CD8-positive, alpha-beta memory T cell (primary cell): ENCODE measurements at regions not wholly inside any gene's neighbourhood (a gene's known extent, or its start where the extent isn't known, plus 50 kb on each side); places are given as distances from the start of the nearest gene placed in this dataset.
"Not testable (repeated sequence)": the region's sequence is repeated elsewhere in the genome, so short reads cannot be mapped to it uniquely, and the experiment has no call there.

Experiments used
- CTCF ChIA-PET: fragments of 350-600 bp; sonication (Branson Sonifier 250); formaldehyde crosslinking; loops from one replicate; lab custom pipeline; 2021; ENCODE audit warnings: antibody characterized with exemption; lab: Charles Lee
- POLR2A ChIA-PET: fragments of 350-600 bp; sonication (Branson Sonifier 250); formaldehyde crosslinking; loops from one replicate; lab custom pipeline; 2021; ENCODE audit warnings: antibody characterized with exemption; lab: Charles Lee
- DNase-seq, 5 donors: peaks; one replicate each; pipeline versions ENCODE4 v3.0.0 to v3.0.0-alpha.2; 2020 to 2022; ENCODE audit warnings: mixed read lengths in 1 of 5
- H3K27ac ChIP-seq: one replicate; pipeline ENCODE4 v1.7.0; 2013; ENCODE audit warnings: low read depth, mild to moderate bottlenecking, low read length, moderate library complexity
- H3K27me3 ChIP-seq: 2 replicates; pipeline ENCODE4 v1.7.0; 2013; ENCODE audit warnings: low read length, mild to moderate bottlenecking; ENCODE audit not compliant: insufficient read depth, poor library complexity, severe bottlenecking
- H3K36me3 ChIP-seq: 2 replicates; pipeline ENCODE4 v1.7.0; 2013; ENCODE audit warnings: mild to moderate bottlenecking, low read length, moderate library complexity; ENCODE audit not compliant: insufficient read depth
- H3K4me1 ChIP-seq: 2 replicates; pipeline ENCODE4 v1.7.0; 2013; ENCODE audit warnings: mild to moderate bottlenecking, low read length, moderate library complexity; ENCODE audit not compliant: insufficient read depth
- H3K4me3 ChIP-seq: 2 replicates; pipeline ENCODE4 v1.7.0; 2013; ENCODE audit warnings: mild to moderate bottlenecking, low read length
- H3K9me3 ChIP-seq: 2 replicates; pipeline ENCODE4 v1.7.0; 2013; ENCODE audit warnings: mild to moderate bottlenecking, low read length
- H3K27ac Mint-ChIP-seq, 8 donors: one replicate each; pipeline ENCODE4 v1.8.0; 2020 to 2021; ENCODE audit warnings: mixed read lengths in 8 of 8, mild to moderate bottlenecking in 6 of 8, inconsistent platforms in 3 of 8, moderate library complexity in 3 of 8
- H3K27me3 Mint-ChIP-seq, 2 donors: one replicate each; pipeline ENCODE4 v1.8.0; 2020 to 2021; ENCODE audit warnings: mixed read lengths in 2 of 2, mild to moderate bottlenecking in 1 of 2, moderate library complexity in 1 of 2
- H3K36me3 Mint-ChIP-seq, 3 donors: one replicate each; pipeline ENCODE4 v1.8.0; 2020 to 2021; ENCODE audit warnings: mixed read lengths in 3 of 3, inconsistent platforms in 1 of 3, mild to moderate bottlenecking in 1 of 3
- H3K4me1 Mint-ChIP-seq, 3 donors: one replicate each; pipeline ENCODE4 v1.8.0; 2020 to 2021; ENCODE audit warnings: mixed read lengths in 3 of 3, inconsistent platforms in 1 of 3, mild to moderate bottlenecking in 1 of 3
- H3K4me3 Mint-ChIP-seq, 7 donors: one replicate each; pipeline ENCODE4 v1.8.0; 2020 to 2021; ENCODE audit warnings: mixed read lengths in 7 of 7, mild to moderate bottlenecking in 6 of 7, moderate library complexity in 4 of 7, inconsistent platforms in 2 of 7
- H3K9me3 Mint-ChIP-seq, 5 donors: one replicate each; pipeline ENCODE4 v1.8.0; 2020 to 2022; ENCODE audit warnings: mixed read lengths in 5 of 5, mild to moderate bottlenecking in 3 of 5, moderate library complexity in 2 of 5, inconsistent platforms in 1 of 5

DNA sequence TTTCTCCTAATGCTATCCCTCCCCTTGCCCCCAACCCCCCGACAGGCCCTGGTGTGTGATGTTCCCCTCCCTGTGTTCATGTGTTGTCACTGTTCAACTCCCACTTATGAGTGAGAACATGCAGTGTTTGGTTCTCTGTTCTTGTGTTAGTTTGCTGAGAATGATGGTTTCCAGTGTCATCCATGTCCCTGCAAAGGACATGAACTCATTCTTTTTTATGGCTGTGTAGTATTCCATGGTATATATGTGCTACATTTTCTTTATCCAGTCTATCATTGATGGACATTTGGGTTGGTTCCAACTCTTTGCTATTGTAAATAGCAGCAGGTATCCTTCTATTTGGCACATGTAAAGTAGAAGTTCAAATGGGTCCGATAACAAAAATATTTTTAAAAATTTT, 142.3 kb downstream of the CEP120 start:
- H3K36me3 ChIP-seq, H3K4me3 ChIP-seq, H3K27ac Mint-ChIP-seq, CTCF ChIA-PET, H3K4me1 Mint-ChIP-seq, H3K27ac ChIP-seq, POLR2A ChIA-PET, H3K4me1 ChIP-seq, H3K4me3 Mint-ChIP-seq, H3K27me3 ChIP-seq, H3K9me3 ChIP-seq, DNase-seq, H3K9me3 Mint-ChIP-seq, H3K36me3 Mint-ChIP-seq: not testable (repeated sequence)
- peaks cover 17 to 18% of the 10 kb centered on the region in 2 donors for H3K27me3 Mint-ChIP-seq

DNA sequence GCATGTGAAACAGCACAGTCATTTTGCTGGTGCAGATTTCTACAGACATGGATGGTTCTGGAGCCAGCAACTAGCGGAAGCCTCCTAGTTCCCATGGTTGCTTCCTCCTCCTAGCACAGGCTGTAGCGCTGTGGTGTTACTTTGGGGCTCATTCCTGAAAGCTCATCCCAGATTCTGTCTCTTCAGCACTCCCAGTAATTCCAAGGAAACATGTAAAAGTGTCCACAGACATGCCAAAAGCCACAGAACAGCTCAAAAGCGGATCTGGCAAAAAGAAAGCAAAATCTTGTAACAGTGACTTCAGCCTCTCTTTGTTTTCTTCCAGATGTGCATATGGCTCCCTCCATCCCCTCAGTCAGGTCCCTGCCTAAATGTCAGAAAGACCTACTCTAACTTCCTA, 144.1 kb downstream of the CEP120 start:
- ChIA-PET CTCF (no interaction called here), POLR2A (no interaction called here)
- Histone ChIP-seq H3K4me3 (no peak overlapping the region), H3K27ac (no peak overlapping the region), H3K9me3 (no peaks in the 10 kb centered on the region), H3K4me1 (no peaks in the 10 kb centered on the region), H3K36me3 (no peaks in the 10 kb centered on the region), H3K27me3 (no peaks in the 10 kb centered on the region)
- no peak overlapping the region for H3K27ac Mint-ChIP-seq
- H3K36me3 Mint-ChIP-seq, result no peaks in the 10 kb centered on the region
- H3K27me3 Mint-ChIP-seq, result peaks cover 7 to 14% of the 10 kb centered on the region in 2 donors
- H3K9me3 Mint-ChIP-seq, result peaks cover 0 to 3% (median 0%) of the 10 kb centered on the region in 5 donors
- no peaks in the 10 kb centered on the region for H3K4me1 Mint-ChIP-seq
- H3K4me3 Mint-ChIP-seq, result no peak overlapping the region
- DNase-seq, result no peak

GRCh38 chr5:123278284-123278683, 144.9 kb downstream of the CEP120 start:
- ChIA-PET POLR2A (no interaction called here), CTCF (no interaction called here)
- Mint-ChIP-seq H3K27me3 (peaks cover 7 to 14% of the 10 kb centered on the region in 2 donors), H3K4me3 (no peak overlapping the region), H3K27ac (no peak overlapping the region), H3K9me3 (peaks cover 0 to 3% (median 0%) of the 10 kb centered on the region in 5 donors), H3K4me1 (no peaks in the 10 kb centered on the region), H3K36me3 (no peaks in the 10 kb centered on the region)
- Histone ChIP-seq H3K4me1 (no peaks in the 10 kb centered on the region), H3K36me3 (no peaks in the 10 kb centered on the region), H3K27ac (no peak overlapping the region), H3K27me3 (no peaks in the 10 kb centered on the region), H3K9me3 (no peaks in the 10 kb centered on the region), H3K4me3 (no peak overlapping the region)
- no peak for DNase-seq

- ChIA-PET CTCF (no interaction called here), POLR2A (no interaction called here)
- H3K36me3 Mint-ChIP-seq, result no peaks in the 10 kb centered on the region
- H3K4me3 ChIP-seq, result no peak overlapping the region
- no peaks in the 10 kb centered on the region for H3K4me1 Mint-ChIP-seq
- H3K27ac Mint-ChIP-seq, result no peak overlapping the region
- no peaks in the 10 kb centered on the region for H3K36me3 ChIP-seq
- no peak overlapping the region for H3K4me3 Mint-ChIP-seq
- H3K4me1 ChIP-seq, result no peaks in the 10 kb centered on the region
- no peaks in the 10 kb centered on the region for H3K9me3 ChIP-seq
- no peak overlapping the region for H3K27ac ChIP-seq
- peaks cover 3% of the 10 kb centered on the region in 2 donors for H3K27me3 Mint-ChIP-seq
- no peaks in the 10 kb centered on the region for H3K27me3 ChIP-seq
- DNase-seq, result no peak
- H3K9me3 Mint-ChIP-seq, result no peaks in the 10 kb centered on the region
Observed at GRCh38 chr5:123273984-123274383, 149.2 kb downstream of the CEP120 start.

DNA sequence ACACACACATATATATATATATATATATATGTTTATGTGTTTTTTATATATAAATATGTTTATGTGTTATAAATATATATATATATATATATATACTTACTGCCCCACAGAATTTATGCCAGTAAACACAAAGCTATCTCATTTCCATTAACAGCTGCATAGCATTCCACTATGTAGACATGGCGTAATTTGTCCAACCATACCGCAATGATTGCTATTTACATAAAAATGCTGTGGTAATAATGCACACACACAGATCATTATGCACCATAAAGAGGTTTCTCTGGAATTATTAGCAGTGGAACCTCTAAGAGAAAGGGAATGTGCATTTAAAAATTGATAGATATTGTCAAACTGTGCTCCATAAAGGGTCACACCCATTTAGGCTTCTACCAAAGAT, 150.1 kb downstream of the CEP120 start:
- H3K27me3 ChIP-seq, result no peaks in the 10 kb centered on the region
- no peak overlapping the region for H3K4me3 ChIP-seq
- no peaks in the 10 kb centered on the region for H3K36me3 Mint-ChIP-seq

GRCh38 chr5:123269851-123270250, 153.4 kb downstream of the CEP120 start:
- H3K36me3 Mint-ChIP-seq, result no peaks in the 10 kb centered on the region
- no peak overlapping the region for H3K4me3 Mint-ChIP-seq
- POLR2A ChIA-PET, result no interaction called here
- no peaks in the 10 kb centered on the region for H3K4me1 ChIP-seq
- no peaks in the 10 kb centered on the region for H3K27me3 Mint-ChIP-seq
- no peaks in the 10 kb centered on the region for H3K36me3 ChIP-seq
- CTCF ChIA-PET, result no interaction called here
- H3K9me3 Mint-ChIP-seq, result no peaks in the 10 kb centered on the region
- H3K9me3 ChIP-seq, result no peaks in the 10 kb centered on the region
- no peaks in the 10 kb centered on the region for H3K27me3 ChIP-seq
- H3K4me1 Mint-ChIP-seq, result no peaks in the 10 kb centered on the region
- no peak overlapping the region for H3K4me3 ChIP-seq
- no peak for DNase-seq
- no peak overlapping the region for H3K27ac Mint-ChIP-seq
- no peak overlapping the region for H3K27ac ChIP-seq

More for the DNA sequence above, 150.1 kb downstream of the CEP120 start:
- Mint-ChIP-seq H3K9me3 (no peaks in the 10 kb centered on the region), H3K4me1 (no peaks in the 10 kb centered on the region), H3K27ac (no peak overlapping the region), H3K4me3 (no peak overlapping the region), H3K27me3 (no peaks in the 10 kb centered on the region)
- CTCF ChIA-PET, result no interaction called here
- Histone ChIP-seq H3K36me3 (no peaks in the 10 kb centered on the region), H3K4me1 (no peaks in the 10 kb centered on the region), H3K27ac (no peak overlapping the region), H3K9me3 (no peaks in the 10 kb centered on the region)
- POLR2A ChIA-PET, result no interaction called here
- no peak for DNase-seq

DNA sequence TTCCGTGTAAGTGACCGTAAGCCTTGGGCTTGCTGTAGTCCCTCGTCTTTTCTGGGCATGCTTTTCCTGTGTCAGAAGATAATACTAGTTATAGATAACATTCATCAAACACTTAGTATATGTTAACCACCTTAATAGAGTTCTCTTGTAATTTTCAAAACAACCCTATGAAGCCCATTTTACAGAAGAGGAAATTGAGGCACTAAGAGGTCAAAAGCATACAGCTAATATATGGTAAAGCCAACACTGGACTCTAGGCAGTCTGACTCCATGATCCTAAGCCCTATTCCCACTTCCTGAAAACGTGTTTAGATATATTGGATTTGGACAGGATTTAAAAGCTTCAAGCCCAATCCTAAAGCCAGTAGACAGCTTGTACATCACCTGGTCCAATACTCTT, 153.8 kb downstream of the CEP120 start:
- no peak for DNase-seq
- no peaks in the 10 kb centered on the region for H3K9me3 ChIP-seq
- H3K4me1 ChIP-seq, result no peaks in the 10 kb centered on the region
- CTCF ChIA-PET, result no interaction called here
- POLR2A ChIA-PET, result no interaction called here
- H3K27ac Mint-ChIP-seq, result no peak overlapping the region
- no peak overlapping the region for H3K4me3 Mint-ChIP-seq
- no peaks in the 10 kb centered on the region for H3K27me3 Mint-ChIP-seq
- no peak overlapping the region for H3K4me3 ChIP-seq
- no peaks in the 10 kb centered on the region for H3K36me3 ChIP-seq
- H3K27me3 ChIP-seq, result no peaks in the 10 kb centered on the region
- H3K9me3 Mint-ChIP-seq, result no peaks in the 10 kb centered on the region
- no peaks in the 10 kb centered on the region for H3K4me1 Mint-ChIP-seq
- H3K27ac ChIP-seq, result no peak overlapping the region
- H3K36me3 Mint-ChIP-seq, result no peaks in the 10 kb centered on the region

GRCh38 chr5:123266365-123266764, 156.8 kb downstream of the CEP120 start:
- Mint-ChIP-seq H3K27ac (no peak overlapping the region), H3K27me3 (no peaks in the 10 kb centered on the region), H3K4me3 (no peak overlapping the region), H3K36me3 (no peaks in the 10 kb centered on the region), H3K9me3 (no peaks in the 10 kb centered on the region), H3K4me1 (no peaks in the 10 kb centered on the region)
- Histone ChIP-seq H3K27ac (no peak overlapping the region), H3K27me3 (no peaks in the 10 kb centered on the region), H3K36me3 (no peaks in the 10 kb centered on the region), H3K4me3 (no peak overlapping the region), H3K4me1 (no peaks in the 10 kb centered on the region), H3K9me3 (no peaks in the 10 kb centered on the region)
- no peak for DNase-seq
- POLR2A ChIA-PET, result no interaction called here
- CTCF ChIA-PET, result no interaction called here

- H3K4me1 ChIP-seq, result no peaks in the 10 kb centered on the region
- H3K27ac Mint-ChIP-seq, result no peak overlapping the region
- H3K36me3 Mint-ChIP-seq, result no peaks in the 10 kb centered on the region
- H3K27ac ChIP-seq, result no peak overlapping the region
- no peak overlapping the region for H3K4me3 ChIP-seq
- H3K4me3 Mint-ChIP-seq, result no peak overlapping the region
- ChIA-PET CTCF (no interaction called here), POLR2A (no interaction called here)
- H3K9me3 Mint-ChIP-seq, result no peaks in the 10 kb centered on the region
- no peaks in the 10 kb centered on the region for H3K4me1 Mint-ChIP-seq
- no peaks in the 10 kb centered on the region for H3K36me3 ChIP-seq
- peaks cover 0 to 5% of the 10 kb centered on the region in 2 donors for H3K27me3 Mint-ChIP-seq
- H3K27me3 ChIP-seq, result no peaks in the 10 kb centered on the region
- no peak for DNase-seq
- no peaks in the 10 kb centered on the region for H3K9me3 ChIP-seq
Observed at GRCh38 chr5:123265551-123265950, 157.7 kb downstream of the CEP120 start.
